ENCODE measurements at regions not wholly inside any gene's neighbourhood (a gene's known extent, or its start where the extent isn't known, plus 50 kb on each side); places are given as distances from the start of the nearest gene placed in this dataset.

DNA sequence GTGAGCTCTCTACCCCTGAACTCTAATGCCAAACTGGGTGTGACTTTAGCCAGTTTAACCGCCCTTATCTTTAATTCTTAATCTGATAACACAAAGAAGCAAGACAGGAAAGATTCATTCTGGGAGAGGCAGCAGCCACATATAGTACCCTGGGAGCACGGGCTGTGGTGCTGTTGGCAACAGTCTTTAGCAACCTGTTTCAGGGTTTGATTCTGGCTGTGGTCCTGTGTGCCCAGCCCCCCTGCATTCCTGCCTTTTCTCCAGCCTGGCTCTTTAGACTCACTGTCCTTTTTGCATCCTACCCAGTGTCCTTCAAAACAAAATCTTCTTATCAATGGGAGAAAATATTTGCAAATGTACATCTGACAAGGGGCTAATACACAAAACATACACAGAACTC, 275.2 kb downstream of the GXYLT1 start:
- TF ChIP-seq, protein P1, sequence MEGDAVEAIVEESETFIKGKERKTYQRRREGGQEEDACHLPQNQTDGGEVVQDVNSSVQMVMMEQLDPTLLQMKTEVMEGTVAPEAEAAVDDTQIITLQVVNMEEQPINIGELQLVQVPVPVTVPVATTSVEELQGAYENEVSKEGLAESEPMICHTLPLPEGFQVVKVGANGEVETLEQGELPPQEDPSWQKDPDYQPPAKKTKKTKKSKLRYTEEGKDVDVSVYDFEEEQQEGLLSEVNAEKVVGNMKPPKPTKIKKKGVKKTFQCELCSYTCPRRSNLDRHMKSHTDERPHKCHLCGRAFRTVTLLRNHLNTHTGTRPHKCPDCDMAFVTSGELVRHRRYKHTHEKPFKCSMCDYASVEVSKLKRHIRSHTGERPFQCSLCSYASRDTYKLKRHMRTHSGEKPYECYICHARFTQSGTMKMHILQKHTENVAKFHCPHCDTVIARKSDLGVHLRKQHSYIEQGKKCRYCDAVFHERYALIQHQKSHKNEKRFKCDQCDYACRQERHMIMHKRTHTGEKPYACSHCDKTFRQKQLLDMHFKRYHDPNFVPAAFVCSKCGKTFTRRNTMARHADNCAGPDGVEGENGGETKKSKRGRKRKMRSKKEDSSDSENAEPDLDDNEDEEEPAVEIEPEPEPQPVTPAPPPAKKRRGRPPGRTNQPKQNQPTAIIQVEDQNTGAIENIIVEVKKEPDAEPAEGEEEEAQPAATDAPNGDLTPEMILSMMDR (IDR thresholded peaks at IDR 0.05), result no peak
- no peaks in the 10 kb centered on the region for H3K36me3 ChIP-seq
- no peak for DNase-seq

DNA sequence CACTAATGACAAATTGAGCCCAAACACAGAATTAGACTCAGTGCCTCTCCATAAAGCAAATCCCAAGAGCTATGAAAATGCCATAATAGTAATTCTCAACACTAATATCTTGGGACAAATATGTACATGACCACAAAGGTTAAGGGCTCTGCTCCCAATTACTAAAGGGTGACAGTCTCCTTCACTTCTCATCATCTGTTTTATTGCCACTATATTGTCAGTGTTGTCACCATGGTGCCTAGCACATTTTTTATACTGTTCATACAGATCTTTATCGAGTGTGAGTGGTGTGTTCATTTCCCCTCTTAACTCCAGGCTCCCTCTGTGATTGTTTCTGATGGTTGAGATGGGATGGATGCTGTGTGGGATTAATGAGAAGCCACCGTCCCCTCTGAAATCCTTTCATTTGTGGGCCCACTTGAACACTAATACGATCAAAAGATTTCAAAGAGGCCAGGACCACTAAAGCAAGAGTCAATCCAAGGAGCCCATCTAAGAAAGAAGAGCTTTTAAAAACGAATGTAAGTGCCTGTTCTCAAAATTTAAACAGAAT, 277.7 kb downstream of the GXYLT1 start:
- intact Hi-C loops (cut with DNase I), result no loop called here
- TF ChIP-seq, protein P1 (IDR thresholded peaks at IDR 0.05), result no peak
- H3K9ac ChIP-seq (ENCODE audit: low read depth in 2 of 2, low read length in 2 of 2), result no peak overlapping the region
- no peaks in the 10 kb centered on the region for H3K27me3 ChIP-seq
- no peaks in the 10 kb centered on the region for H3K36me3 ChIP-seq
- no peak overlapping the region for H3K4me3 ChIP-seq
- no peaks in the 10 kb centered on the region for H3K4me1 ChIP-seq
- DNase-seq, result no peak
- no peaks in the 10 kb centered on the region for H3K9me3 ChIP-seq
- no peak overlapping the region for H3K27ac ChIP-seq

More for the DNA sequence above, 275.2 kb downstream of the GXYLT1 start:
- Histone ChIP-seq H3K9me3 (no peaks in the 10 kb centered on the region), H3K27me3 (no peaks in the 10 kb centered on the region), H3K4me1 (no peaks in the 10 kb centered on the region), H3K4me3 (no peak overlapping the region), H3K9ac (ENCODE audit: low read depth in 2 of 2, low read length in 2 of 2) (no peak overlapping the region), H3K27ac (no peak overlapping the region)
- intact Hi-C loops (cut with DNase I), result no loop called here

DNA sequence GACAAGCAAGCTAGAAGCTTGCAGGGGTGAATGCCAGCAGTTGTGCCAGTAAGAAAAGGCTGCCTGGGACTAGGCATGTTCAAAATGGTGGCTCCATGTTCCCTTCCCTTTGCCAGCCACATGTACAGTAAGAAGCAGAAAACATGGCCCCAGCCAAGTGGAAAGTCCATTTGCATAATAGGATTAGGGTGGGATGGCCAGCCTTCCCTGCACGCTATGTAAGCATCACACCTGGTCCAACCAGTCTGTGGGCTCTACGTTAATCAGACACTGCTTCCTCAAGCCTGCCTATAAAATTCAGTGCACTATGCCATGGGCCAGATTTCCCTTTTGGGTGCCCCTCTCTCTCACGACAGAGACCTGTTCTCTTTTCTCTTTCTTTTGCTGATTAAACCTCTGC, 288.4 kb downstream of the GXYLT1 start:
- Histone ChIP-seq H3K9me3 (no peaks in the 10 kb centered on the region), H3K27me3 (no peaks in the 10 kb centered on the region), H3K9ac (ENCODE audit: low read depth in 2 of 2, low read length in 2 of 2) (no peak overlapping the region), H3K27ac (no peak overlapping the region), H3K36me3 (no peaks in the 10 kb centered on the region), H3K4me3 (no peak overlapping the region), H3K4me1 (no peaks in the 10 kb centered on the region)
- no peak for DNase-seq
- TF ChIP-seq, protein P1 (IDR thresholded peaks at IDR 0.05), result no peak
- intact Hi-C loops (cut with DNase I), result no loop called here

DNA sequence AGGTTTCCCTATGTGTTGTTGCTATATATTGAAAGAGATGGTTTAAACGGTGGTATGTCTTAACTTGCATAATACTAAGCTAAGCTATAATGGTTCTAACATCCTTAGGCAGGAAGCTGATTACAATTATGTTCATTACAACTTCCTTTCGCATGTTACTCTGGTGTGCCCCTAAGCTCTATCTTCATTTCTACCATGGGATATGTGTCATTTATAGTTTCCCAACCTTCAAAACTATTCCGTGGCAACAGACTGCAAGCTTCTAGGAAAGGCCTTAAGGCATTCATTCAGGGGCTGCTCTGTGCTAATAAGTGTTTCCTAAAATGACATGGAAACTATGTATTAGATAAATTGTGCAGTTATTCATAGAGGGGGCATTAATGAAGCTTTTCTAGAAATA, 294.6 kb downstream of the GXYLT1 start:
- Histone ChIP-seq H3K4me3 (no peak overlapping the region), H3K9ac (ENCODE audit: low read depth in 2 of 2, low read length in 2 of 2) (no peak overlapping the region), H3K36me3 (no peaks in the 10 kb centered on the region), H3K27me3 (no peaks in the 10 kb centered on the region), H3K4me1 (no peaks in the 10 kb centered on the region), H3K9me3 (no peaks in the 10 kb centered on the region), H3K27ac (no peak overlapping the region)
- intact Hi-C loops (cut with DNase I), result no loop called here
- no peak for DNase-seq
- TF ChIP-seq, protein P1 (IDR thresholded peaks at IDR 0.05), result no peak

DNA sequence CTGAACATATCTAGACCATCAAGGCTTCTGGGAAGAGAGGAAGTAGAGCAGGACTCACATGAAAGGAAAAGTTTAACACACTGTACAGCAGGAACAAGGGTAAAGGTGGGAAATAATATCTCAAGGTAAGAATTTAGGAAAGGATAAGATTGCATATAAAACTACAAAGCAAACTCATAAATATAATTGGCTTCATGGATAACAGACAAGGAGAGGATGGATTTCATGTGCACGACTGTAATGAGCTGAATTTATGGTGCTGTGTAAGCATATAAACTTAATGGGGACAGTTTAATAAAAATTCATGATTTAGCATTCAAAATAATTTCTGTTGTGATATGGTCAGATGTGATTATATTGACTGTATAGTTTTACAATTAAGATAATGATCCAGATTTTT, 298.0 kb downstream of the GXYLT1 start:
- no peak overlapping the region for H3K27ac ChIP-seq
- intact Hi-C loops (cut with DNase I), result no loop called here
- no peak overlapping the region for H3K4me3 ChIP-seq
- TF ChIP-seq, protein P1 (IDR thresholded peaks at IDR 0.05), result no peak
- no peaks in the 10 kb centered on the region for H3K4me1 ChIP-seq
- DNase-seq, result no peak
- no peak overlapping the region for H3K9ac ChIP-seq (ENCODE audit: low read depth in 2 of 2, low read length in 2 of 2)
- H3K27me3 ChIP-seq, result no peaks in the 10 kb centered on the region
- no peaks in the 10 kb centered on the region for H3K9me3 ChIP-seq
- no peaks in the 10 kb centered on the region for H3K36me3 ChIP-seq

Data from colonic mucosa (tissue), 4 donors.